Breast epithelium (tissue), 4 donors: ENCODE measurements at regions not wholly inside any gene's neighbourhood (a gene's known extent, or its start where the extent isn't known, plus 50 kb on each side); places are given as distances from the start of the nearest gene placed in this dataset.

ENCODE experiments used
- DNase-seq, 2 donors: peaks; one replicate each; pipeline ENCODE4 v3.0.0-alpha.2; 2019; ENCODE audit warnings: low spot score in 2 of 2
- H3K27ac ChIP-seq, 2 donors: fragments of 200-600 bp; sonication (generic) in 1 of 2; one replicate each; pipeline ENCODE4 v1.5.1; 2016 to 2019; ENCODE audit warnings: mild to moderate bottlenecking in 1 of 2
- H3K27me3 ChIP-seq, 2 donors: fragments of 200-600 bp; sonication (generic) in 1 of 2; one replicate each; pipeline versions ENCODE4 v1.5.1 to v1.6.0; 2017 to 2019; ENCODE audit warnings: control low read depth in 1 of 2, mild to moderate bottlenecking in 1 of 2
- H3K36me3 ChIP-seq: fragments of 200-600 bp; one replicate; pipeline ENCODE4 v1.5.1; 2019
- H3K4me1 ChIP-seq, 2 donors: fragments of 200-600 bp; sonication (generic); one replicate each; pipeline ENCODE4 v1.5.1; 2016 to 2019; ENCODE audit warnings: control low read depth in 1 of 2
- H3K4me3 ChIP-seq, 3 donors: fragments of 200-600 bp; sonication (generic); 1 replicate in 2 of 3; 2 replicates in 1 of 3; pipeline ENCODE4 v1.5.1; 2016 to 2019; ENCODE audit warnings: mild to moderate bottlenecking in 3 of 3, moderate library complexity in 2 of 3
- H3K9me3 ChIP-seq, 2 donors: fragments of 200-600 bp; sonication (generic) in 1 of 2; one replicate each; pipeline ENCODE4 v1.5.1; 2016 to 2019; ENCODE audit warnings: control low read depth in 1 of 2
- CTCF ChIP-seq, 3 donors: fragments of 450-650 bp; IDR thresholded peaks; one replicate each; pipeline ENCODE4 v1.5.1; 2016 to 2017; ENCODE audit warnings: antibody characterized with exemption in 3 of 3, mild to moderate bottlenecking in 3 of 3, moderate library complexity in 3 of 3
- POLR2A ChIP-seq: fragments of 450-650 bp; IDR thresholded peaks from one replicate; pipeline ENCODE4 v1.6.1; 2016; ENCODE audit warnings: antibody characterized with exemption, mild to moderate bottlenecking, moderate library complexity
- POLR2AphosphoS5 ChIP-seq, 3 donors: sonication (generic); formaldehyde crosslinking; IDR thresholded peaks; one replicate each; pipeline ENCODE4 v1.6.1; 2017; ENCODE audit warnings: antibody characterized with exemption in 3 of 3
- intact Hi-C: fragments of 100-400 bp; cut with DNase I; formaldehyde crosslinking; loops from one replicate; pipeline ENCODE4 v1.15.1; 2023; ENCODE audit warnings: low total_unique reads

- H3K9me3 ChIP-seq = no peaks in the 10 kb centered on the region
- no peaks in the 10 kb centered on the region for H3K27me3 ChIP-seq
- no peak for DNase-seq
- no peak overlapping the region for H3K27ac ChIP-seq
- no peak overlapping the region for H3K4me3 ChIP-seq
- no peak for TF ChIP-seq CTCF (IDR thresholded peaks at IDR 0.05)
- TF ChIP-seq POLR2AphosphoS5 (IDR thresholded peaks at IDR 0.05) = no peak
- TF ChIP-seq POLR2A = no peak
- H3K4me1 ChIP-seq = peaks cover 0 to 5% of the 10 kb centered on the region in 2 donors
- intact Hi-C loops = no loop called here
- H3K36me3 ChIP-seq = no peaks in the 10 kb centered on the region
Observed at GRCh38 chr15:35674873-35675781, 129.2 kb upstream of the DPH6 start.

GRCh38 chr15:35678774-35679173, 132.8 kb upstream of the DPH6 start:
- TF ChIP-seq CTCF (IDR thresholded peaks at IDR 0.05) = no peak
- no peak for TF ChIP-seq POLR2AphosphoS5 (IDR thresholded peaks at IDR 0.05)
- no peak for TF ChIP-seq POLR2A
- Histone ChIP-seq H3K27ac (no peak overlapping the region), H3K27me3 (no peaks in the 10 kb centered on the region), H3K9me3 (no peaks in the 10 kb centered on the region), H3K4me1 (peaks cover 0 to 5% of the 10 kb centered on the region in 2 donors), H3K36me3 (no peaks in the 10 kb centered on the region), H3K4me3 (no peak overlapping the region)
- intact Hi-C loops = no loop called here
- no peak for DNase-seq

- intact Hi-C loops = no loop called here
- Histone ChIP-seq H3K27ac (no peak overlapping the region), H3K9me3 (no peaks in the 10 kb centered on the region), H3K36me3 (no peaks in the 10 kb centered on the region), H3K27me3 (no peaks in the 10 kb centered on the region), H3K4me3 (no peak overlapping the region), H3K4me1 (peaks cover 0 to 5% of the 10 kb centered on the region in 2 donors)
- TF ChIP-seq POLR2A (no peak), POLR2AphosphoS5 (IDR thresholded peaks at IDR 0.05) (no peak), CTCF (IDR thresholded peaks at IDR 0.05) (no peak)
- no peak for DNase-seq
Observed at GRCh38 chr15:35679186-35679585, 133.2 kb upstream of the DPH6 start.

GRCh38 chr15:35680951-35681350, 135.0 kb upstream of the DPH6 start:
- Histone ChIP-seq H3K9me3 (no peaks in the 10 kb centered on the region), H3K36me3 (no peaks in the 10 kb centered on the region), H3K4me1 (no peaks in the 10 kb centered on the region), H3K27ac (no peak overlapping the region), H3K4me3 (no peak overlapping the region), H3K27me3 (no peaks in the 10 kb centered on the region)
- intact Hi-C loops = no loop called here
- no peak for TF ChIP-seq POLR2AphosphoS5 (IDR thresholded peaks at IDR 0.05)
- no peak for TF ChIP-seq CTCF (IDR thresholded peaks at IDR 0.05)
- TF ChIP-seq POLR2A = no peak
- DNase-seq = no peak

- intact Hi-C loops = no loop called here
- DNase-seq = no peak
Observed at GRCh38 chr15:35686347-35686746, 140.4 kb upstream of the DPH6 start.

More at GRCh38 chr15:35686347-35686746, 140.4 kb upstream of the DPH6 start:
- Histone ChIP-seq H3K36me3 (no peaks in the 10 kb centered on the region), H3K9me3 (no peaks in the 10 kb centered on the region), H3K27ac (no peak overlapping the region), H3K27me3 (no peaks in the 10 kb centered on the region), H3K4me3 (no peak overlapping the region), H3K4me1 (no peaks in the 10 kb centered on the region)
- TF ChIP-seq CTCF (IDR thresholded peaks at IDR 0.05) = no peak
- no peak for TF ChIP-seq POLR2AphosphoS5 (IDR thresholded peaks at IDR 0.05)
- TF ChIP-seq POLR2A = no peak
